GM19468 (cell line): ENCODE measurements at regions not wholly inside any gene's neighbourhood (a gene's known extent, or its start where the extent isn't known, plus 50 kb on each side); places are given as distances from the start of the nearest gene placed in this dataset.

ENCODE experiments used
- ATAC-seq: cut with Tn5 transposase; IDR thresholded peaks from one replicate; pipeline ENCODE4 v1.9.1; 2021; ENCODE audit warnings: mild to moderate bottlenecking, moderate library complexity, moderate number of reproducible peaks; ENCODE audit not compliant: unreplicated experiment; ENCODE audit errors: extremely low read depth

- no peak for ATAC-seq
These were observed 87.9 kb downstream of the THBS2 start for GRCh38 chr6:169165561-169166300.

- ATAC-seq, result no peak
These were observed 88.7 kb downstream of the THBS2 start for GRCh38 chr6:169164986-169165385.

GRCh38 chr6:169164451-169164850 lies 89.2 kb downstream of the THBS2 start:
- no peak for ATAC-seq

- ATAC-seq, result no peak
These were observed 90.2 kb downstream of the THBS2 start for GRCh38 chr6:169163411-169163901.

- ATAC-seq, result no peak
These were observed 90.8 kb downstream of the THBS2 start for GRCh38 chr6:169162752-169163407.

GRCh38 chr6:169162249-169162648 lies 91.4 kb downstream of the THBS2 start:
- ATAC-seq, result no peak

- no peak for ATAC-seq
These were observed 92.0 kb downstream of the THBS2 start for GRCh38 chr6:169161572-169162167.

- no peak for ATAC-seq
These were observed 92.6 kb downstream of the THBS2 start for GRCh38 chr6:169160855-169161560.

GRCh38 chr6:169160091-169160854 lies 93.4 kb downstream of the THBS2 start:
- no peak for ATAC-seq

GRCh38 chr6:169159331-169159730 lies 94.3 kb downstream of the THBS2 start:
- ATAC-seq, result no peak

GRCh38 chr6:169158691-169159090 lies 95.0 kb downstream of the THBS2 start:
- no peak for ATAC-seq

GRCh38 chr6:169158174-169158573 lies 95.5 kb downstream of the THBS2 start:
- no peak for ATAC-seq

- no peak for ATAC-seq
These were observed 96.2 kb downstream of the THBS2 start for GRCh38 chr6:169157197-169158148.

GRCh38 chr6:169156793-169157147 lies 96.9 kb downstream of the THBS2 start:
- ATAC-seq, result no peak

GRCh38 chr6:169156108-169156792 lies 97.4 kb downstream of the THBS2 start:
- no peak for ATAC-seq

GRCh38 chr6:169155481-169155880 lies 98.2 kb downstream of the THBS2 start:
- ATAC-seq, result no peak

GRCh38 chr6:169153401-169153800 lies 100.2 kb downstream of the THBS2 start:
- no peak for ATAC-seq

GRCh38 chr6:169146521-169146920 lies 107.1 kb downstream of the THBS2 start:
- ATAC-seq, result no peak
